H1 (cell line): ENCODE measurements at regions not wholly inside any gene's neighbourhood (a gene's known extent, or its start where the extent isn't known, plus 50 kb on each side); places are given as distances from the start of the nearest gene placed in this dataset.

Experiments used
- CBX8 ChIP-seq: fragments of 300-800, 300-1000 bp; sonication (generic); IDR thresholded peaks from 2 replicates; pipeline ENCODE4 v1.7.1; 2016; ENCODE audit warnings: low read depth, low read length, borderline replicate concordance
- CTBP2 ChIP-seq: IDR thresholded peaks from 2 replicates; pipeline ENCODE4 v1.7.0; 2011; ENCODE audit warnings: borderline replicate concordance, mild to moderate bottlenecking, moderate library complexity, mixed read lengths, low read length; ENCODE audit not compliant: insufficient read depth, insufficient read length
- FOSL1 ChIP-seq: IDR thresholded peaks from 2 replicates; pipeline ENCODE4 v1.6.1; 2011; ENCODE audit warnings: mild to moderate bottlenecking, low read depth, low read length, moderate library complexity; ENCODE audit not compliant: insufficient read depth
- SUZ12 ChIP-seq: fragments of 200-600 bp; sonication (generic); IDR thresholded peaks from 2 replicates; pipeline ENCODE4 v1.6.1; 2012; ENCODE audit warnings: mild to moderate bottlenecking, inconsistent platforms, low read length, moderate library complexity, mixed read lengths

DNA sequence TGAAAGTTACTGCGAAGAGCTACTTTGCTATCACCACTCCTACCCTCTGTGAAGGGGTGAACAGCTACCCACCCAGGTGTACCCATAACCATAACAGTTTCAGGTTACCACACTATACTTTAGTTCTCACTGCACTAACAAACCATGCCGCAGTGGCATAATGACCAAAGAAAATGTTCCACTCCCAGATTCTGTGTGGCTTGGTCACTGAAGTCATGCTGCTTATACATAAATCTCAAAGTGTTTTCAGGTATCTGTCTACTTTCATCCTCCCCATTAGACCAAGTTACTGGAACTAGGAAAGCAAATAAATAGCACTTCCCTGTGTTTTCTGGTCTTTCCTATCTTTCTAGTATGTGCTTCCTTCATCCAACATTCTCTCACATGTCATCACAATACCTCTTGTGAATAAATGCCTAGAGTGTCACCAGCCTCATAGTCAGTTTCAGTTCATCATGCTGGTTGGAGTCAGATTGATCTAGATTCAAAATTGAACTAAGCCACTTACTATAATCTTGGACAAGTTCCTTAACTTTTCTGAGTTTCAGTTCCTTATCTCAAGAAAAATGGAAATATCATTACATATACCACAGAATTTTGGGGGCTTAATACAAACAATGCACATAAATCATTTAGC is 293.6 kb downstream of the FSIP2 start (continued):
- TF ChIP-seq SUZ12 (no peak), CBX8 (no peak), FOSL1 (no peak), CTBP2 (no peak)
